HG03457 (cell line): ENCODE measurements at regions not wholly inside any gene's neighbourhood (a gene's known extent, or its start where the extent isn't known, plus 50 kb on each side); places are given as distances from the start of the nearest gene placed in this dataset.
"Not testable (repeated sequence)": the region's sequence is repeated elsewhere in the genome, so short reads cannot be mapped to it uniquely, and the experiment has no call there.

Source experiments
- ATAC-seq: cut with Tn5 transposase; IDR thresholded peaks from one replicate; pipeline ENCODE4 v1.9.1; 2021; ENCODE audit warnings: moderate number of reproducible peaks; ENCODE audit not compliant: unreplicated experiment

GRCh38 chr5:148880197-148880596 is 53.8 kb downstream of the ADRB2 start:
- no peak for ATAC-seq

- no peak for ATAC-seq
These were observed 54.3 kb downstream of the ADRB2 start for GRCh38 chr5:148880696-148881095.

- ATAC-seq: no peak
These were observed 55.9 kb downstream of the ADRB2 start for GRCh38 chr5:148882332-148882731.

GRCh38 chr5:148884339-148885020 is 58.1 kb downstream of the ADRB2 start:
- ATAC-seq: no peak

GRCh38 chr5:148887123-148887881 is 60.9 kb downstream of the ADRB2 start:
- ATAC-seq: no peak

- not testable (repeated sequence) for ATAC-seq
These were observed 63.5 kb downstream of the ADRB2 start for GRCh38 chr5:148889936-148890335.

GRCh38 chr5:148895441-148895840 is 69.0 kb downstream of the ADRB2 start:
- not testable (repeated sequence) for ATAC-seq

- no peak for ATAC-seq
These were observed 71.4 kb downstream of the ADRB2 start for GRCh38 chr5:148897842-148898241.

- no peak for ATAC-seq
These were observed 72.1 kb downstream of the ADRB2 start for GRCh38 chr5:148898413-148899075.

GRCh38 chr5:148899993-148900392 is 73.6 kb downstream of the ADRB2 start:
- ATAC-seq: no peak

GRCh38 chr5:148902478-148902877 is 76.1 kb downstream of the ADRB2 start:
- no peak for ATAC-seq

GRCh38 chr5:148903587-148903986 is 77.2 kb downstream of the ADRB2 start:
- no peak for ATAC-seq

GRCh38 chr5:148904440-148904839 is 78.0 kb downstream of the ADRB2 start:
- ATAC-seq: no peak

GRCh38 chr5:148905541-148905940 is 79.1 kb downstream of the ADRB2 start:
- no peak for ATAC-seq

GRCh38 chr5:148906968-148907367 is 80.6 kb downstream of the ADRB2 start:
- ATAC-seq: no peak

- ATAC-seq: no peak
These were observed 82.6 kb downstream of the ADRB2 start for GRCh38 chr5:148909040-148909439.

- ATAC-seq: no peak
These were observed 83.4 kb downstream of the ADRB2 start for GRCh38 chr5:148909766-148910165.

- ATAC-seq: no peak
These were observed 83.8 kb downstream of the ADRB2 start for GRCh38 chr5:148910216-148910615.

- no peak for ATAC-seq
These were observed 84.4 kb downstream of the ADRB2 start for GRCh38 chr5:148910686-148911361.

- ATAC-seq: no peak
These were observed 85.0 kb downstream of the ADRB2 start for GRCh38 chr5:148911386-148911785.

- ATAC-seq: no peak
These were observed 85.7 kb downstream of the ADRB2 start for GRCh38 chr5:148912146-148912545.
